ENCODE measurements at regions not wholly inside any gene's neighbourhood (a gene's known extent, or its start where the extent isn't known, plus 50 kb on each side); places are given as distances from the start of the nearest gene placed in this dataset.
"Not testable (repeated sequence)": the region's sequence is repeated elsewhere in the genome, so short reads cannot be mapped to it uniquely, and the experiment has no call there.

DNA sequence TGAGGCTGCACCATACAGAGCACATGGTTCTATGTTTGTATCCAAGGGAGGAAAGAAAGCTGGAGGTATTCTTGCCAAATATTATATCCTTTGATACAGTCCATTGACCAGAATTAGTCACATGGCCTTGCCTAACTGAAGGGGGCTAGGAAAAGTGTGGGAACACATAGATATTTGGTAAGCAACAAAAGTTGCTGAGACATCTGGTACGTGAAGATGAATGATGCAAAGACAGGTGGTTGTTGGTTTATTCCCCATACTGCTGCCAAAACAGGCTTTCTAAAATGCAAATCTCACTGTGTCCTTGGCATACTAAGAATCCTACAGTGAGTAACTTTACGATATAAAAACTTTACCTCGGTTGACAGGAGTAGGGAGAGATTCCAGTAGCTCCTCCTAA is 162.2 kb downstream of the VGLL3 start:
- Histone ChIP-seq H3K9me2 (replicated peaks; ENCODE audit: low read length) (no peaks in the 10 kb centered on the region), H3K9ac (ENCODE audit: low read length) (no peak overlapping the region), H3K79me2 (ENCODE audit: low read length) (no peaks in the 10 kb centered on the region), H3K4me3 (ENCODE audit: low read length) (no peak overlapping the region), H3K9me3 (ENCODE audit: low read length) (no peaks in the 10 kb centered on the region), H3K27ac (ENCODE audit: low read length) (no peak overlapping the region), H3K36me3 (ENCODE audit: low read depth, low read length) (no peaks in the 10 kb centered on the region), H2AFZ (ENCODE audit: low read length) (no peak overlapping the region), H3K4me2 (ENCODE audit: low read length) (no peak overlapping the region), H3K4me1 (ENCODE audit: insufficient read depth, low read length) (no peaks in the 10 kb centered on the region), H3K27me3 (ENCODE audit: low read length) (no peaks in the 10 kb centered on the region), H4K20me1 (ENCODE audit: low read length) (no peaks in the 10 kb centered on the region), H3F3A (ENCODE audit: low read length, unreplicated experiment) (no peaks in the 10 kb centered on the region)
- ChIA-PET CTCF (no interaction called here), POLR2A (ENCODE audit: unreplicated experiment) (interaction anchor here (0.6 kb wide), 1 partner anchor 39 kb away, joined by 3 read pairs; no protein-coding TSS in a partner anchor)
- DNase-seq (no peak), ATAC-seq (no peak)
- TF ChIP-seq EZH2phosphoT487 (IDR thresholded peaks at IDR 0.05; ENCODE audit: borderline replicate concordance, low read length) (no peak), EZH2 (IDR thresholded peaks at IDR 0.05; ENCODE audit: low read length, unreplicated experiment) (no peak), CTCF (conservative IDR thresholded peaks at IDR 0.05; ENCODE audit: low read depth, low read length) (no peak)
- no TSS peak for BruUV-seq (replicated peaks)
- intact Hi-C loops (cut with micrococcal nuclease): no loop called here

DNA sequence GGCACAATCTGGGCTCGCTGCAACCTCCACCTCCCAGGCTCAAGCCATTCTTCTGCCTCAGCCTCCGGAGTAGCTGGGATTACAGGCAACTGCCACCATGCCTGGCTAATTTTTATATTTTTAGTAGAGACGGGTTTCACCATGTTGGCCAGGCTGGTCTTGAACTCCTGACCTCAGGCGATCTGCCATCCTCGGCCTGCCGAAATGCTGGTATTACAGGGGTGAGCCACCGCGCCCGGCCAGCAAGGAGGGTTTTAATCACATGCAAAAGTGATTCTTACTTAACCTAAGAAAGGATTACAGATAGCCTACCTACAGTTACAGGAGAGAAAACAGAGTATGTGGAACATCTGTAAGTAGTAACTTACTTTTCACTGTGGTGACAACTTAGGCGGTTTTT is 163.4 kb downstream of the VGLL3 start:
- BruUV-seq (replicated peaks); H3K9me2 ChIP-seq (replicated peaks; ENCODE audit: low read length); POLR2A ChIA-PET (ENCODE audit: unreplicated experiment); H3K27me3 ChIP-seq (ENCODE audit: low read length); H2AFZ ChIP-seq (ENCODE audit: low read length); H4K20me1 ChIP-seq (ENCODE audit: low read length); ATAC-seq; DNase-seq; H3K9me3 ChIP-seq (ENCODE audit: low read length); H3K4me3 ChIP-seq (ENCODE audit: low read length); H3K27ac ChIP-seq (ENCODE audit: low read length); intact Hi-C loops (cut with micrococcal nuclease); H3F3A ChIP-seq (ENCODE audit: low read length, unreplicated experiment); H3K9ac ChIP-seq (ENCODE audit: low read length); H3K79me2 ChIP-seq (ENCODE audit: low read length); H3K36me3 ChIP-seq (ENCODE audit: low read depth, low read length); CTCF ChIA-PET; H3K4me2 ChIP-seq (ENCODE audit: low read length); H3K4me1 ChIP-seq (ENCODE audit: insufficient read depth, low read length): not testable (repeated sequence)

GRCh38 chr3:86826292-86826691 is 164.7 kb downstream of the VGLL3 start:
- ATAC-seq: no peak
- POLR2A ChIA-PET (ENCODE audit: unreplicated experiment): interaction anchor here (0.6 kb wide), 1 partner anchor 366 kb away, joined by 8 read pairs; no protein-coding TSS in a partner anchor
- H3K79me2 ChIP-seq (ENCODE audit: low read length): no peaks in the 10 kb centered on the region

More at GRCh38 chr3:86826292-86826691, 164.7 kb downstream of the VGLL3 start:
- H3K9me2 ChIP-seq (replicated peaks; ENCODE audit: low read length): no peaks in the 10 kb centered on the region
- no peaks in the 10 kb centered on the region for H4K20me1 ChIP-seq (ENCODE audit: low read length)
- H3K4me1 ChIP-seq (ENCODE audit: insufficient read depth, low read length): no peaks in the 10 kb centered on the region
- no peak overlapping the region for H3K9ac ChIP-seq (ENCODE audit: low read length)
- no peak overlapping the region for H2AFZ ChIP-seq (ENCODE audit: low read length)
- H3K36me3 ChIP-seq (ENCODE audit: low read depth, low read length): no peaks in the 10 kb centered on the region
- CTCF ChIA-PET: no interaction called here
- intact Hi-C loops (cut with micrococcal nuclease): no loop called here
- no peak for TF ChIP-seq EZH2phosphoT487 (IDR thresholded peaks at IDR 0.05; ENCODE audit: borderline replicate concordance, low read length)
- no peak for TF ChIP-seq EZH2 (IDR thresholded peaks at IDR 0.05; ENCODE audit: low read length, unreplicated experiment)
- no peak for TF ChIP-seq CTCF (conservative IDR thresholded peaks at IDR 0.05; ENCODE audit: low read depth, low read length)
- H3K9me3 ChIP-seq (ENCODE audit: low read length): no peaks in the 10 kb centered on the region
- BruUV-seq (replicated peaks): no TSS peak
- no peaks in the 10 kb centered on the region for H3K27me3 ChIP-seq (ENCODE audit: low read length)
- H3K4me2 ChIP-seq (ENCODE audit: low read length): no peak overlapping the region
- no peaks in the 10 kb centered on the region for H3F3A ChIP-seq (ENCODE audit: low read length, unreplicated experiment)
- no peak overlapping the region for H3K4me3 ChIP-seq (ENCODE audit: low read length)
- DNase-seq: no peak
- no peak overlapping the region for H3K27ac ChIP-seq (ENCODE audit: low read length)
